ENCODE measurements at regions not wholly inside any gene's neighbourhood (a gene's known extent, or its start where the extent isn't known, plus 50 kb on each side); places are given as distances from the start of the nearest gene placed in this dataset.

GRCh38 chr10:58990693-58991092 lies 185.8 kb upstream of the PHYHIPL start:
- TF ChIP-seq EZH2 (IDR thresholded peaks at IDR 0.05; ENCODE audit: low read length, unreplicated experiment) (no peak), CTCF (conservative IDR thresholded peaks at IDR 0.05; ENCODE audit: low read depth, low read length) (no peak), EZH2phosphoT487 (IDR thresholded peaks at IDR 0.05; ENCODE audit: borderline replicate concordance, low read length) (no peak)

Measured in PC-3 (cell line).